Liver (tissue), 3 donors: ENCODE measurements at regions not wholly inside any gene's neighbourhood (a gene's known extent, or its start where the extent isn't known, plus 50 kb on each side); places are given as distances from the start of the nearest gene placed in this dataset.

Experiments
- EGR1 ChIP-seq, 2 donors: IDR thresholded peaks; 2 replicates each; pipeline ENCODE4 v1.6.1; 2016 to 2018; ENCODE audit warnings: antibody characterized with exemption in 2 of 2, low read depth in 2 of 2
- FOXA2 ChIP-seq: IDR thresholded peaks from 2 replicates; pipeline ENCODE4 v1.6.1; 2016; ENCODE audit warnings: antibody characterized with exemption
- GABPA ChIP-seq, 2 donors: IDR thresholded peaks in 1 of 2; conservative IDR thresholded peaks in 1 of 2; 2 replicates each; pipeline ENCODE4 v1.6.1; 2016; ENCODE audit warnings: antibody characterized with exemption in 2 of 2, mild to moderate bottlenecking in 1 of 2, moderate library complexity in 1 of 2
- JUND ChIP-seq, 2 donors: IDR thresholded peaks; 2 replicates each; pipeline ENCODE4 v1.6.1; 2016; ENCODE audit warnings: antibody characterized with exemption in 2 of 2
- MAX ChIP-seq: IDR thresholded peaks from 2 replicates; pipeline ENCODE4 v1.6.1; 2016; ENCODE audit warnings: antibody characterized with exemption
- RAD21 ChIP-seq, 2 donors: IDR thresholded peaks; 2 replicates each; pipeline ENCODE4 v1.6.1; 2016; ENCODE audit warnings: antibody characterized with exemption in 2 of 2, mild to moderate bottlenecking in 2 of 2
- REST ChIP-seq: IDR thresholded peaks from 2 replicates; pipeline ENCODE4 v1.6.1; 2016; ENCODE audit warnings: antibody characterized with exemption, mild to moderate bottlenecking
- RXRA ChIP-seq, 2 donors: IDR thresholded peaks; 2 replicates each; pipeline ENCODE4 v1.6.1; 2017 to 2018; ENCODE audit warnings: antibody characterized with exemption in 2 of 2, mild to moderate bottlenecking in 1 of 2
- TAF1 ChIP-seq: conservative IDR thresholded peaks from 2 replicates; pipeline ENCODE4 v1.6.1; 2016; ENCODE audit warnings: antibody characterized with exemption, mild to moderate bottlenecking
- YY1 ChIP-seq: IDR thresholded peaks from 2 replicates; pipeline ENCODE4 v1.6.1; 2016; ENCODE audit warnings: antibody characterized with exemption, mild to moderate bottlenecking
- TF ChIP-seq, protein P1 (sequence below): fragments of 150-350 bp; IDR thresholded peaks from 2 replicates; pipeline ENCODE4 v1.5.1; 2017; ENCODE audit warnings: improper control_type of control experiment, low read depth, low read length; ENCODE audit not compliant: missing input control
- donor health status: healthy.
- donor health status: healthy.

- TF ChIP-seq RAD21 (IDR thresholded peaks at IDR 0.05) (no peak), REST (no peak), GABPA (IDR thresholded peaks at IDR 0.05 in 1 of 2, conservative IDR thresholded peaks at IDR 0.05 in 1 of 2) (no peak), YY1 (no peak), RXRA (IDR thresholded peaks at IDR 0.05) (no peak), MAX (no peak), TAF1 (no peak), FOXA2 (no peak), JUND (IDR thresholded peaks at IDR 0.05) (no peak), EGR1 (IDR thresholded peaks at IDR 0.05; ENCODE audit: low read depth in 2 of 2) (no peak)
- TF ChIP-seq, protein P1, sequence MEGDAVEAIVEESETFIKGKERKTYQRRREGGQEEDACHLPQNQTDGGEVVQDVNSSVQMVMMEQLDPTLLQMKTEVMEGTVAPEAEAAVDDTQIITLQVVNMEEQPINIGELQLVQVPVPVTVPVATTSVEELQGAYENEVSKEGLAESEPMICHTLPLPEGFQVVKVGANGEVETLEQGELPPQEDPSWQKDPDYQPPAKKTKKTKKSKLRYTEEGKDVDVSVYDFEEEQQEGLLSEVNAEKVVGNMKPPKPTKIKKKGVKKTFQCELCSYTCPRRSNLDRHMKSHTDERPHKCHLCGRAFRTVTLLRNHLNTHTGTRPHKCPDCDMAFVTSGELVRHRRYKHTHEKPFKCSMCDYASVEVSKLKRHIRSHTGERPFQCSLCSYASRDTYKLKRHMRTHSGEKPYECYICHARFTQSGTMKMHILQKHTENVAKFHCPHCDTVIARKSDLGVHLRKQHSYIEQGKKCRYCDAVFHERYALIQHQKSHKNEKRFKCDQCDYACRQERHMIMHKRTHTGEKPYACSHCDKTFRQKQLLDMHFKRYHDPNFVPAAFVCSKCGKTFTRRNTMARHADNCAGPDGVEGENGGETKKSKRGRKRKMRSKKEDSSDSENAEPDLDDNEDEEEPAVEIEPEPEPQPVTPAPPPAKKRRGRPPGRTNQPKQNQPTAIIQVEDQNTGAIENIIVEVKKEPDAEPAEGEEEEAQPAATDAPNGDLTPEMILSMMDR, result no peak
Observed at GRCh38 chr13:107721125-107721869, 494.0 kb downstream of the LIG4 start.
